ENCODE measurements at regions not wholly inside any gene's neighbourhood (a gene's known extent, or its start where the extent isn't known, plus 50 kb on each side); places are given as distances from the start of the nearest gene placed in this dataset.
"Not testable (repeated sequence)": the region's sequence is repeated elsewhere in the genome, so short reads cannot be mapped to it uniquely, and the experiment has no call there.

- Mint-ChIP-seq H3K4me1 (ENCODE audit: low read depth) (no peaks in the 10 kb centered on the region), H3K36me3 (ENCODE audit: low read depth) (no peaks in the 10 kb centered on the region), H3K27ac (no peak overlapping the region), H3K4me3 (no peak overlapping the region), H3K9me3 (no peaks in the 10 kb centered on the region), H3K27me3 (ENCODE audit: low read depth) (no peaks in the 10 kb centered on the region)
- intact Hi-C loops (cut with micrococcal nuclease): no loop called here
- CTCF ChIA-PET: no interaction called here
- DNase-seq: no peak
Measured at GRCh38 chr1:14142397-14143100, 442.6 kb downstream of the PRDM2 start.

- intact Hi-C loops (cut with micrococcal nuclease): no loop called here
- no peaks in the 10 kb centered on the region for H3K27me3 Mint-ChIP-seq (ENCODE audit: low read depth)
- H3K4me1 Mint-ChIP-seq (ENCODE audit: low read depth): no peaks in the 10 kb centered on the region
- H3K9me3 Mint-ChIP-seq: no peaks in the 10 kb centered on the region
- CTCF ChIA-PET: no interaction called here
- no peak overlapping the region for H3K4me3 Mint-ChIP-seq
- H3K36me3 Mint-ChIP-seq (ENCODE audit: low read depth): no peaks in the 10 kb centered on the region
- no peak overlapping the region for H3K27ac Mint-ChIP-seq
- DNase-seq: no peak
Measured at GRCh38 chr1:14143777-14144176, 443.8 kb downstream of the PRDM2 start.

- no peaks in the 10 kb centered on the region for H3K36me3 Mint-ChIP-seq (ENCODE audit: low read depth)
- no peaks in the 10 kb centered on the region for H3K4me1 Mint-ChIP-seq (ENCODE audit: low read depth)
- DNase-seq: no peak
- CTCF ChIA-PET: no interaction called here
- no peak overlapping the region for H3K4me3 Mint-ChIP-seq
- H3K27ac Mint-ChIP-seq: no peak overlapping the region
- H3K27me3 Mint-ChIP-seq (ENCODE audit: low read depth): peaks cover 3% of the 10 kb centered on the region
- no peaks in the 10 kb centered on the region for H3K9me3 Mint-ChIP-seq
- intact Hi-C loops (cut with micrococcal nuclease): no loop called here
Measured at GRCh38 chr1:14148526-14148925, 448.5 kb downstream of the PRDM2 start.

GRCh38 chr1:14149431-14149830, 449.1 kb upstream of the KAZN start:
- intact Hi-C loops (cut with micrococcal nuclease): no loop called here
- H3K4me3 Mint-ChIP-seq: no peak overlapping the region
- peaks cover 3% of the 10 kb centered on the region for H3K27me3 Mint-ChIP-seq (ENCODE audit: low read depth)
- no peak overlapping the region for H3K27ac Mint-ChIP-seq
- no peak for DNase-seq
- no peaks in the 10 kb centered on the region for H3K9me3 Mint-ChIP-seq
- H3K36me3 Mint-ChIP-seq (ENCODE audit: low read depth): no peaks in the 10 kb centered on the region
- no peaks in the 10 kb centered on the region for H3K4me1 Mint-ChIP-seq (ENCODE audit: low read depth)
- CTCF ChIA-PET: no interaction called here

- peaks cover 20% of the 10 kb centered on the region for H3K9me3 Mint-ChIP-seq
- H3K36me3 Mint-ChIP-seq (ENCODE audit: low read depth): no peaks in the 10 kb centered on the region
- intact Hi-C loops (cut with micrococcal nuclease): no loop called here
- CTCF ChIA-PET: no interaction called here
- no peak overlapping the region for H3K27ac Mint-ChIP-seq
- no peak for DNase-seq
- H3K4me1 Mint-ChIP-seq (ENCODE audit: low read depth): no peaks in the 10 kb centered on the region
- H3K4me3 Mint-ChIP-seq: no peak overlapping the region
- peaks cover 5% of the 10 kb centered on the region for H3K27me3 Mint-ChIP-seq (ENCODE audit: low read depth)
Measured at GRCh38 chr1:14156543-14156942, 441.9 kb upstream of the KAZN start.

GRCh38 chr1:14160781-14161180, 437.7 kb upstream of the KAZN start:
- Mint-ChIP-seq H3K4me3 (no peak overlapping the region), H3K27me3 (ENCODE audit: low read depth) (peaks cover 3% of the 10 kb centered on the region), H3K27ac (no peak overlapping the region), H3K9me3 (peaks cover 29% of the 10 kb centered on the region), H3K4me1 (ENCODE audit: low read depth) (no peaks in the 10 kb centered on the region), H3K36me3 (ENCODE audit: low read depth) (no peaks in the 10 kb centered on the region)
- intact Hi-C loops (cut with micrococcal nuclease): no loop called here
- no peak for DNase-seq
- CTCF ChIA-PET: no interaction called here

GRCh38 chr1:14163246-14163645, 435.2 kb upstream of the KAZN start:
- Mint-ChIP-seq H3K4me1 (ENCODE audit: low read depth) (no peaks in the 10 kb centered on the region), H3K27me3 (ENCODE audit: low read depth) (peaks cover 9% of the 10 kb centered on the region), H3K4me3 (no peak overlapping the region), H3K9me3 (peaks cover 13% of the 10 kb centered on the region), H3K27ac (no peak overlapping the region), H3K36me3 (ENCODE audit: low read depth) (no peaks in the 10 kb centered on the region)
- DNase-seq: no peak
- intact Hi-C loops (cut with micrococcal nuclease): no loop called here
- CTCF ChIA-PET: no interaction called here

- intact Hi-C loops (cut with micrococcal nuclease): no loop called here
- no peaks in the 10 kb centered on the region for H3K36me3 Mint-ChIP-seq (ENCODE audit: low read depth)
- H3K9me3 Mint-ChIP-seq: peaks cover 11% of the 10 kb centered on the region
- no peak for DNase-seq
- no peaks in the 10 kb centered on the region for H3K4me1 Mint-ChIP-seq (ENCODE audit: low read depth)
- CTCF ChIA-PET: interaction anchor here (0.6 kb wide), 1 partner anchor 237 kb away, joined by 3 read pairs; no protein-coding TSS in a partner anchor
- H3K4me3 Mint-ChIP-seq: no peak overlapping the region
- H3K27ac Mint-ChIP-seq: no peak overlapping the region
- peaks cover 9% of the 10 kb centered on the region for H3K27me3 Mint-ChIP-seq (ENCODE audit: low read depth)
Measured at GRCh38 chr1:14165371-14165801, 433.1 kb upstream of the KAZN start.

GRCh38 chr1:14167884-14168283, 430.6 kb upstream of the KAZN start:
- H3K27ac Mint-ChIP-seq: no peak overlapping the region
- DNase-seq: no peak
- H3K27me3 Mint-ChIP-seq (ENCODE audit: low read depth): peaks cover 12% of the 10 kb centered on the region
- H3K36me3 Mint-ChIP-seq (ENCODE audit: low read depth): no peaks in the 10 kb centered on the region
- peaks cover 13% of the 10 kb centered on the region for H3K9me3 Mint-ChIP-seq
- no peak overlapping the region for H3K4me3 Mint-ChIP-seq
- no peaks in the 10 kb centered on the region for H3K4me1 Mint-ChIP-seq (ENCODE audit: low read depth)
- intact Hi-C loops (cut with micrococcal nuclease): no loop called here
- CTCF ChIA-PET: no interaction called here

- Mint-ChIP-seq H3K36me3 (ENCODE audit: low read depth) (no peaks in the 10 kb centered on the region), H3K27ac (no peak overlapping the region), H3K9me3 (peaks cover 7% of the 10 kb centered on the region), H3K27me3 (ENCODE audit: low read depth) (peaks cover 12% of the 10 kb centered on the region), H3K4me3 (no peak overlapping the region), H3K4me1 (ENCODE audit: low read depth) (no peaks in the 10 kb centered on the region)
- DNase-seq: no peak
- intact Hi-C loops (cut with micrococcal nuclease): no loop called here
- CTCF ChIA-PET: no interaction called here
Measured at GRCh38 chr1:14168326-14169063, 430.0 kb upstream of the KAZN start.

- Mint-ChIP-seq H3K27ac (no peak overlapping the region), H3K4me3 (no peak overlapping the region), H3K36me3 (ENCODE audit: low read depth) (no peaks in the 10 kb centered on the region), H3K27me3 (ENCODE audit: low read depth) (peaks cover 5% of the 10 kb centered on the region), H3K4me1 (ENCODE audit: low read depth) (no peaks in the 10 kb centered on the region), H3K9me3 (peaks cover 3% of the 10 kb centered on the region)
- DNase-seq: no peak
- CTCF ChIA-PET: no interaction called here
- intact Hi-C loops (cut with micrococcal nuclease): no loop called here
Measured at GRCh38 chr1:14173598-14173997, 424.9 kb upstream of the KAZN start.

GRCh38 chr1:14177866-14178265, 420.6 kb upstream of the KAZN start:
- H3K9me3 Mint-ChIP-seq; H3K27ac Mint-ChIP-seq; H3K36me3 Mint-ChIP-seq (ENCODE audit: low read depth); DNase-seq; H3K4me3 Mint-ChIP-seq; intact Hi-C loops (cut with micrococcal nuclease): not testable (repeated sequence)
- H3K27me3 Mint-ChIP-seq (ENCODE audit: low read depth): peaks cover 21% of the 10 kb centered on the region
- H3K4me1 Mint-ChIP-seq (ENCODE audit: low read depth): peaks cover 14% of the 10 kb centered on the region
- CTCF ChIA-PET: interaction anchor here (1.1 kb wide), 1 partner anchor 61 kb away, joined by 3 read pairs; no protein-coding TSS in a partner anchor

GRCh38 chr1:14180738-14181137, 417.7 kb upstream of the KAZN start:
- Mint-ChIP-seq H3K27me3 (ENCODE audit: low read depth) (peaks cover 22% of the 10 kb centered on the region), H3K36me3 (ENCODE audit: low read depth) (no peaks in the 10 kb centered on the region), H3K4me1 (ENCODE audit: low read depth) (peaks cover 14% of the 10 kb centered on the region), H3K9me3 (no peaks in the 10 kb centered on the region), H3K4me3 (no peak overlapping the region), H3K27ac (no peak overlapping the region)
- intact Hi-C loops (cut with micrococcal nuclease): no loop called here
- CTCF ChIA-PET: no interaction called here
- DNase-seq: no peak

All from activated naive CD4-positive, alpha-beta T cell treated with anti-CD3 and anti-CD28 coated beads for 36 hours (primary cell).